RWPE2 (cell line): ENCODE measurements at regions not wholly inside any gene's neighbourhood (a gene's known extent, or its start where the extent isn't known, plus 50 kb on each side); places are given as distances from the start of the nearest gene placed in this dataset.

Source experiments
- ATAC-seq: fragments of 200-7000 bp; cut with Tn5 transposase; 3 replicates; pipeline ENCODE4 v1.9.1; 2021; ENCODE audit warnings: low read depth
- DNase-seq: peaks from one replicate; pipeline ENCODE4 v3.0.0-alpha.2; 2020; ENCODE audit warnings: low spot score
- H3K27ac ChIP-seq: fragments of 450-650 bp; 2 replicates; pipeline ENCODE4 v1.5.1; 2017; ENCODE audit warnings: mild to moderate bottlenecking; ENCODE audit not compliant: poor library complexity, severe bottlenecking
- H3K27me3 ChIP-seq: fragments of 250-450 bp; sonication (Bioruptor Pico); 2 replicates; pipeline ENCODE4 v1.5.1; 2021; ENCODE audit warnings: mild to moderate bottlenecking, moderate library complexity; ENCODE audit not compliant: insufficient read depth, poor library complexity, severe bottlenecking
- H3K36me3 ChIP-seq: fragments of 250-450 bp; sonication (Bioruptor Pico); 2 replicates; pipeline ENCODE4 v1.5.1; 2020; ENCODE audit warnings: low read depth, mild to moderate bottlenecking, moderate library complexity
- H3K4me1 ChIP-seq: fragments of 250-450 bp; sonication (Bioruptor Pico); 2 replicates; pipeline ENCODE4 v1.5.1; 2021; ENCODE audit warnings: mild to moderate bottlenecking, moderate library complexity; ENCODE audit not compliant: insufficient read depth, poor library complexity, severe bottlenecking
- H3K4me3 ChIP-seq: fragments of 250-450 bp; sonication (Bioruptor Pico); 2 replicates; pipeline ENCODE4 v1.5.1; 2021; ENCODE audit warnings: mild to moderate bottlenecking, moderate library complexity; ENCODE audit not compliant: severe bottlenecking
- H3K9me3 ChIP-seq: fragments of 250-450 bp; sonication (Bioruptor Pico); 2 replicates; pipeline ENCODE4 v1.5.1; 2021; ENCODE audit warnings: mild to moderate bottlenecking, moderate library complexity; ENCODE audit not compliant: severe bottlenecking
- TF ChIP-seq, protein P1 (sequence below): fragments of 450-650 bp; IDR thresholded peaks from one replicate; pipeline ENCODE4 v1.5.1; 2017; ENCODE audit warnings: mild to moderate bottlenecking, moderate library complexity; ENCODE audit not compliant: poor library complexity, severe bottlenecking

DNA sequence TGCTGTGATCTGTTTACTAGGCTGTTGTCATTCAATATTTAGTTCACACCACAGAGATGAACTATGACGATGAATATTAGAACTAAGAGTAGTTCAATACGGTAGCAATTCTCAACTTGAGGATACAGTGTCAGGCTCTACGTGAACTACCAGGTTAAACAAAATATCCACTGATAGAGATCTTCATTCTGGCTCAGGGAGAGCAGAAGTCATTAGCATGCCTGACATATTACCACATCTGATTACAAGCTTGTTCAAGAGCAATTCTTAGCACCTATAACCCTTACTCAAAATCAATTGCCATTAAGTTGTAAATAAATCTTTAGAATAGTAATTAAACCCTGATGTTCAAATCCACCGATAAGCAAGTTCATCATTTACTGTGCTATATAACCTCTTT lies 207.2 kb downstream of the CHRM3 start:
- no peaks in the 10 kb centered on the region for H3K4me1 ChIP-seq
- H3K27ac ChIP-seq = no peak overlapping the region
- H3K36me3 ChIP-seq = no peaks in the 10 kb centered on the region
- no peak overlapping the region for H3K4me3 ChIP-seq
- TF ChIP-seq, protein P1, sequence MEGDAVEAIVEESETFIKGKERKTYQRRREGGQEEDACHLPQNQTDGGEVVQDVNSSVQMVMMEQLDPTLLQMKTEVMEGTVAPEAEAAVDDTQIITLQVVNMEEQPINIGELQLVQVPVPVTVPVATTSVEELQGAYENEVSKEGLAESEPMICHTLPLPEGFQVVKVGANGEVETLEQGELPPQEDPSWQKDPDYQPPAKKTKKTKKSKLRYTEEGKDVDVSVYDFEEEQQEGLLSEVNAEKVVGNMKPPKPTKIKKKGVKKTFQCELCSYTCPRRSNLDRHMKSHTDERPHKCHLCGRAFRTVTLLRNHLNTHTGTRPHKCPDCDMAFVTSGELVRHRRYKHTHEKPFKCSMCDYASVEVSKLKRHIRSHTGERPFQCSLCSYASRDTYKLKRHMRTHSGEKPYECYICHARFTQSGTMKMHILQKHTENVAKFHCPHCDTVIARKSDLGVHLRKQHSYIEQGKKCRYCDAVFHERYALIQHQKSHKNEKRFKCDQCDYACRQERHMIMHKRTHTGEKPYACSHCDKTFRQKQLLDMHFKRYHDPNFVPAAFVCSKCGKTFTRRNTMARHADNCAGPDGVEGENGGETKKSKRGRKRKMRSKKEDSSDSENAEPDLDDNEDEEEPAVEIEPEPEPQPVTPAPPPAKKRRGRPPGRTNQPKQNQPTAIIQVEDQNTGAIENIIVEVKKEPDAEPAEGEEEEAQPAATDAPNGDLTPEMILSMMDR = no peak
- ATAC-seq (no peak), DNase-seq (no peak)
- H3K9me3 ChIP-seq = no peaks in the 10 kb centered on the region
- no peaks in the 10 kb centered on the region for H3K27me3 ChIP-seq

DNA sequence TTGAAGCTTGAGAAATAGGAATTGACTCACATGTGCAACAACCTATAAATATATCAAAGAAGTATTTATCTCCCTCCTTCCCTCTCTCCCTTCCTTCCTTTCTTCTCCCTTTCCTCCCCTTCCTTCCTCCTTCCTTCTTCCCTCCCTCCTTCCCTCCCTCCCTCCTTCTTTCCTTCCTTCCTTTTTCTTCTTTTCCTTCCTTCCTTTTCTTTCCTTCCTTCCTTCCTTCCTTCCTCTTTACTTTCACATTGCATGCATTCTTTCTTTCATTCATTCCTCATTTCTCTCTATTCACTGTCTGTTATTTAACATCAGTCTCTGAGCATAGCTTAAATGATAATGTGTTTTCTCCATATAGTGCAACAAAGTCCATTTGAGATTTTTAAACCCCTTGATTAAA lies 214.2 kb downstream of the CHRM3 start:
- Histone ChIP-seq H3K36me3 (no peaks in the 10 kb centered on the region), H3K9me3 (no peaks in the 10 kb centered on the region), H3K27ac (no peak overlapping the region), H3K27me3 (no peaks in the 10 kb centered on the region), H3K4me3 (no peak overlapping the region), H3K4me1 (no peaks in the 10 kb centered on the region)
- ATAC-seq (no peak), DNase-seq (no peak)
- TF ChIP-seq, protein P1 = no peak

DNA sequence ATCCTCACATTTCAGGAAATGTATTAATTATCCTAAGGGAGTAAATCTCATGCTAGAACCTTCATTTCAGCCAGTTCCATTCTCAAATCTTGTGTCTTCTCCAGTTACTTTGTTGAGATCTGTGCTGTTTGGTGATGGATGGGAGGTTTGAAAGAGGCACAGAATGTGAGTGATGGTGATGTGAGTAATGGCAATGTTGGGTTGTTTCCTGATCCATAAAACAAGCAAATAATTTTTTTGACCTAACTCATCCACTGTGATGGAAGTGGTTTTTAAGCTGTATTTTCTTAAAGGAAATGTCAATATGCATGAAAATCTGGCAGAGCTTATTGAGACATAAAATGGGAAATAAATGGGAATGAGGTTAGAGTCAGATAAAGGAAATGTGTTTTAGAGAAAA lies 214.7 kb downstream of the CHRM3 start:
- no peaks in the 10 kb centered on the region for H3K36me3 ChIP-seq
- no peak overlapping the region for H3K27ac ChIP-seq
- TF ChIP-seq, protein P1 = no peak
- no peaks in the 10 kb centered on the region for H3K4me1 ChIP-seq
- DNase-seq (no peak), ATAC-seq (no peak)
- no peaks in the 10 kb centered on the region for H3K27me3 ChIP-seq
- no peaks in the 10 kb centered on the region for H3K9me3 ChIP-seq
- H3K4me3 ChIP-seq = no peak overlapping the region

DNA sequence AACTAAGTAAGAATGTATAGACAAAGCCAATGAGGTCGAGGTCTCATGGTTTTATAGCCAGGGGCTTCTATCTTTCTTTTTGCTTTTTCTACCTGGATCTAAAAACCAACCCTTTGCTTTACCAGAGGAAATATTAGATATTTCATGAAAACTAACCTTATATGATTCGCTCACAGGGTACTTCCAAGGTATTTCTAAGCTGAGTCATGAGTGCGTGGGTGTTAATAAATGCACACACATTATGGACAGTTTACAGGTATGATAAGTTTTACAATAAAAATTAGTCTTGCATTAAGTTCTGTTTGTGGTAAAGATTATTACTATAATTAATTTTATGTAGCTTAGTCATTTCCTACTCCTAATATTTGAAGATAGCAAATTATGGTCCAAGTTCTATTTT lies 217.2 kb downstream of the CHRM3 start:
- DNase-seq (no peak), ATAC-seq (0 out of 3 replicates have a peak, but pooled peaks have one; percentile 33)
- Histone ChIP-seq H3K27me3 (no peaks in the 10 kb centered on the region), H3K4me1 (no peaks in the 10 kb centered on the region), H3K4me3 (no peak overlapping the region), H3K36me3 (no peaks in the 10 kb centered on the region), H3K9me3 (no peaks in the 10 kb centered on the region), H3K27ac (no peak overlapping the region)
- TF ChIP-seq, protein P1 = no peak

DNA sequence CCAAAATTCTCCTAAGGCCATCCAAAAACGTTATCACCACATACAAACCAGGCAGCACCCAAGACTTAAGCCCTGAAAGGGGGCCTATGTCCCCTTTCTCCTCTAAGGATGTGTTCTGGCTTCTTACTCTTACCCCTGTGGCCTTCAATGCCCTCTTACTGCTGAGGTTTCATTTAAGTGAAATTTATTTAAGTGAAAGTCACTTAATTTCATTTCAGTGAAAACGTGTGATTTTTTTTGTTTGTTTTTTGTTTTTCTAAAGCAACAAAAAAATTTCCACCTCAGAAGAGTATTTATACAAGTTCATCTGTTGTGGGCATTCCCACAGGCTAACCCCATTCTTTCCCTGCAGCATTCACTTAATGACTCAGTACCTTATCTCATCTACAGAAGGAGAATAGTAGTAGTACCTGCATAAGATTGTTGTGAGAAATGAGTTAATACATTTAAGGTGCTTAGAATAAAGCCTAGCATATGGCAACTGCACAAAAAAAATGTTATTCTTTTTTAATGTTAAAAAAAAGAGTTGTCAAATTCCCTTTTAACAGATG lies 220.6 kb downstream of the CHRM3 start:
- no peak overlapping the region for H3K27ac ChIP-seq
- TF ChIP-seq, protein P1 = no peak
- DNase-seq (no peak), ATAC-seq (no peak)
- H3K27me3 ChIP-seq = no peaks in the 10 kb centered on the region
- H3K9me3 ChIP-seq = no peaks in the 10 kb centered on the region
- H3K36me3 ChIP-seq = no peaks in the 10 kb centered on the region
- no peaks in the 10 kb centered on the region for H3K4me1 ChIP-seq
- no peak overlapping the region for H3K4me3 ChIP-seq
